Epithelial cell of esophagus (primary cell): ENCODE measurements at regions not wholly inside any gene's neighbourhood (a gene's known extent, or its start where the extent isn't known, plus 50 kb on each side); places are given as distances from the start of the nearest gene placed in this dataset.
A peak's percentile ranks its signal among the peaks of the same experiment; 100 is the strongest.

ENCODE experiments used
- DNase-seq: peaks from one replicate; pipeline ENCODE4 v3.0.0; 2010; ENCODE audit warnings: low read depth
- H3K4me3 ChIP-seq: 2 replicates; pipeline ENCODE4 v1.5.1; 2011; ENCODE audit warnings: mild to moderate bottlenecking, low read length, control low read depth
- CTCF ChIP-seq: IDR thresholded peaks from 2 replicates; pipeline ENCODE4 v1.5.1; 2011; ENCODE audit warnings: low read depth, mild to moderate bottlenecking, low read length, control low read depth, inconsistent platforms; ENCODE audit not compliant: insufficient read depth; ENCODE audit errors: missing control alignments

DNA sequence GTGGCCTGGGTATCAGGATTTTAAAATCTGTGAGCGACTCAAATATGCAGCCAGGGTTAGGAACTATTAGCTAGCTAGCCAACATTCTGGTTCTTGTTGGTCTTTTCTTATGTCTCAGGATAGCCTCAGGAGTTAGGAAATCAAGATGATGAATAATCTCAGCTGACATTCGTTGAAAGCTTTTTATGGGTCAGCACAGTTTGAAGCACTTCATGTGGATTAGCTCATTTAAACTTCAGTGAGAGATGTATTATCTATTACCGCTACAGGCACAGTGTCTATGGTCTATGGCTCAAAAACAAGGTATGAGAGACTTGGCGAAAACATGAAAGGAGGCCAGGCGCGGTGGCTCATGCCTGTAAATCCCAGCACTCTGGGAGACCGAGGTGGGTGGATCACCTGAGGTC lies 187.5 kb upstream of the THRB start:
- DNase-seq = peak; percentile 85
- TF ChIP-seq CTCF = no peak

DNA sequence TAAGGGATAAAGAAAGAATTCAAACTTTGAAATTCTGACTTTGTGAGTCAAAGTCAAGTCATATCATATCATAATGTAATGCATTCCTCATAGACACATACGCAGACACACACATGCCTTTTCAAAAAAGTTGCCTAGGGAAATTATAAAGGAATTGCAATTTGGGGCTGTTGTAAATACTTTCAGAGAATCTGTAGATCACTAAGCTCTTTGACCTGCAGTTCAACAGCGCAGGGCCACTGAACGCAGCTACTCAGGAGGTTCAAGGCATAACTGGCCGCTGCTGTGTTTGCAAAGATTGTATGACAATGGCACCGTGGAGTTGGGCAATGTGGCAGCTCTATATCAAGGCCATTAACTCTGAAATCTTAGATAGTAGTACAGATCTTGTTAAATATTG lies 188.4 kb upstream of the THRB start:
- H3K4me3 ChIP-seq = no peak overlapping the region
- TF ChIP-seq CTCF = no peak
- DNase-seq = peak; percentile 72

More for the DNA sequence above, 187.5 kb upstream of the THRB start:
- H3K4me3 ChIP-seq = no peak overlapping the region

GRCh38 chr3:24683633-24684384 lies 189.2 kb upstream of the THRB start:
- DNase-seq = peak; percentile 72
- H3K4me3 ChIP-seq = no peak overlapping the region
- TF ChIP-seq CTCF = peak; percentile 74

DNA sequence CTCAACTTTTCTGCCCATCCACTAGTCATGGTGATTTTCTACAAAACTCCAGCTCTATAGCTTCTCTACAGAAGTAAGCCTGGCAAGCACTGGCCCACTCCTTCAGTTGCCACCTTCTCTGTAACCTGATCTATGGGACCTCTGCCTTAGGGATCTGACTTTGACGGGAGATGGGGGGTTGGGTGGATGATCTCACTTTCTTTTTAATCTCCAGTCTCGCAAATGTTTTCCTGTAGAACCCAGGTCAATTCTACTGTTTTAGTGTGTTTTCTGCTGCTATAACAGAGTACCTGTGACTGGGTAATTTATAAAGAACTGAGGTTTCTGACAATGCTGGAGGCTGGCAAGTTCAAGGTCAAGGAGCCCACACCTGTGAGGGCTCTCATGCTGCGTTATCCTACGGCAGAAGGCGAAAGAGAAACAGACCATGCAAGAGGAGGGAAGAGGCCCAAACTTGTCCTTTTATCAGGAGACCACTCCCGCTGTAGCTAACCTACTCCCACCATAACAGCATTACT lies 189.9 kb upstream of the THRB start:
- TF ChIP-seq CTCF = no peak
- DNase-seq = no peak
- no peak overlapping the region for H3K4me3 ChIP-seq

GRCh38 chr3:24686808-24687207 lies 192.2 kb upstream of the THRB start:
- no peak overlapping the region for H3K4me3 ChIP-seq
- DNase-seq = no peak
- TF ChIP-seq CTCF = no peak

DNA sequence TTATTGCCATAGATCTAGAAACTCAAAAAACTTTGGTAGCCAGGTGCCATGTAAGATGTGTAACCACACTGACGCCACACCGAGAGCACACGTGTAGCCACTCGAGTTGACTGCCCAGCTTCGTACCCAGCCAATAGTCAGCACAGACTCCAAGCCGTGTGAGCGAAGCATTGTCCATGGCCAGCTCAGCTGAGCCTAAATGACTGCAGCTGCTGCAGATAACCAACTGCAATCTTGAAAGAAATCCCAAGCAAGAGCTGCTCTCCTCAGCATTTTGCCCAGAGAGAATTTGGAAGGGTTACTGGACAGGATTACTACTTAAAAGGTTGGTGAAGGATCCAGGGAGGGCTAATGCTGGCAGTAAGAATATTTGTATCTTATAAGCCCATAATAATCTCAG lies 193.0 kb upstream of the THRB start:
- no peak for DNase-seq
- no peak overlapping the region for H3K4me3 ChIP-seq
- TF ChIP-seq CTCF = no peak
